CD4-positive, CD25-positive, alpha-beta regulatory T cell (primary cell): ENCODE measurements at regions not wholly inside any gene's neighbourhood (a gene's known extent, or its start where the extent isn't known, plus 50 kb on each side); places are given as distances from the start of the nearest gene placed in this dataset.

ENCODE experiments used
- ATAC-seq, 2 donors: fragments of 150-1000 bp; cut with Tn5 transposase; one replicate each; pipeline ENCODE4 v1.10.0; 2021; ENCODE audit warnings: low read depth in 2 of 2, moderate number of reproducible peaks in 2 of 2, moderate library complexity in 1 of 2
- DNase-seq, 3 donors: peaks; one replicate each; pipeline versions ENCODE4 v3.0.0 to v3.0.0-alpha.2; 2012 to 2022; ENCODE audit warnings: mixed read lengths in 1 of 3
- H3K27ac ChIP-seq: one replicate; pipeline ENCODE4 v1.7.0; 2013; ENCODE audit warnings: mild to moderate bottlenecking, low read length; ENCODE audit not compliant: insufficient read depth, poor library complexity, severe bottlenecking
- H3K27me3 ChIP-seq: one replicate; pipeline ENCODE4 v1.7.0; 2013; ENCODE audit warnings: low read length; ENCODE audit not compliant: control insufficient read depth, insufficient read depth
- H3K36me3 ChIP-seq: one replicate; pipeline ENCODE4 v1.7.0; 2013; ENCODE audit warnings: mild to moderate bottlenecking, low read length, moderate library complexity; ENCODE audit not compliant: control insufficient read depth, insufficient read depth
- H3K4me1 ChIP-seq: 2 replicates; pipeline ENCODE4 v1.7.0; 2013; ENCODE audit warnings: mild to moderate bottlenecking, low read length; ENCODE audit not compliant: insufficient read depth, control insufficient read depth, poor library complexity, severe bottlenecking
- H3K4me3 ChIP-seq: one replicate; pipeline ENCODE4 v1.7.0; 2013; ENCODE audit warnings: low read depth, mild to moderate bottlenecking, low read length, moderate library complexity
- H3K9me3 ChIP-seq, 2 experiments: 1 replicate in 1 of 2; 2 replicates in 1 of 2; pipeline ENCODE4 v1.7.0; 2013; ENCODE audit warnings: low read length in 2 of 2, mild to moderate bottlenecking in 1 of 2, moderate library complexity in 1 of 2; ENCODE audit not compliant: control insufficient read depth in 2 of 2
- H3K27ac Mint-ChIP-seq, 3 donors: one replicate each; pipeline ENCODE4 v1.8.0; 2020 to 2022; ENCODE audit warnings: mild to moderate bottlenecking in 3 of 3, mixed read lengths in 3 of 3, moderate library complexity in 2 of 3
- H3K27me3 Mint-ChIP-seq: one replicate; pipeline ENCODE4 v1.8.0; 2022; ENCODE audit warnings: mild to moderate bottlenecking, mixed read lengths
- H3K36me3 Mint-ChIP-seq: one replicate; pipeline ENCODE4 v1.8.0; 2020; ENCODE audit warnings: mixed read lengths
- H3K4me1 Mint-ChIP-seq, 4 donors: one replicate each; pipeline ENCODE4 v1.8.0; 2020 to 2022; ENCODE audit warnings: mixed read lengths in 4 of 4, mild to moderate bottlenecking in 1 of 4
- H3K4me3 Mint-ChIP-seq, 4 donors: one replicate each; pipeline ENCODE4 v1.8.0; 2020 to 2022; ENCODE audit warnings: mild to moderate bottlenecking in 4 of 4, mixed read lengths in 4 of 4, moderate library complexity in 3 of 4
- H3K9me3 Mint-ChIP-seq, 7 donors: one replicate each; pipeline ENCODE4 v1.8.0; 2020 to 2022; ENCODE audit warnings: mixed read lengths in 7 of 7, mild to moderate bottlenecking in 3 of 7, moderate library complexity in 2 of 7

DNA sequence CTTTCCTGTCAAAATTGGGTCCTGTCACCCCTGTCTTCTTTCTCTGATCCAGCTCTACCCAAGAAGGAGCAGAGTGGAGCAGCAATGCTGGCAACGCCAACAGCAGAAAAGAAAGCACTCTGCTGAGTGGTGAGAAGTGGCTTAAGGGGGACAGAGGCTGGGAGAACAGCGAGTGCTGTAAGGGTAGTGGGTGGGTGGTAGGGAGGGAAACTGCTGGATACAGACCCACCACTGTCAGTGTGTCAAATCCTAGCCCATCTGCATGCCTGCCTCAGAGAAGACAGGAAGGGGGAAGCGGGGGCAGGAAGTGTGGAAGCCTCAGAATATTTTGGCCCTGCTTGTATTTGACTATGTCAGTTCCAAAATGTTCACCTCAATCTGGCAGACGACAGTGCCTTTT is 170.4 kb upstream of the MAST4 start:
- H3K4me3 Mint-ChIP-seq: no peak overlapping the region
- Histone ChIP-seq H3K4me1 (no peaks in the 10 kb centered on the region), H3K4me3 (no peak overlapping the region), H3K27ac (no peak overlapping the region), H3K27me3 (no peaks in the 10 kb centered on the region), H3K9me3 (no peaks in the 10 kb centered on the region), H3K36me3 (no peaks in the 10 kb centered on the region)
- DNase-seq: no peak
- H3K9me3 Mint-ChIP-seq: peaks cover 0 to 5% (median 2%) of the 10 kb centered on the region in 7 donors
- no peaks in the 10 kb centered on the region for H3K36me3 Mint-ChIP-seq
- no peak overlapping the region for H3K27ac Mint-ChIP-seq
- ATAC-seq: no peak
- H3K4me1 Mint-ChIP-seq: no peaks in the 10 kb centered on the region
- H3K27me3 Mint-ChIP-seq: peaks cover 4% of the 10 kb centered on the region

DNA sequence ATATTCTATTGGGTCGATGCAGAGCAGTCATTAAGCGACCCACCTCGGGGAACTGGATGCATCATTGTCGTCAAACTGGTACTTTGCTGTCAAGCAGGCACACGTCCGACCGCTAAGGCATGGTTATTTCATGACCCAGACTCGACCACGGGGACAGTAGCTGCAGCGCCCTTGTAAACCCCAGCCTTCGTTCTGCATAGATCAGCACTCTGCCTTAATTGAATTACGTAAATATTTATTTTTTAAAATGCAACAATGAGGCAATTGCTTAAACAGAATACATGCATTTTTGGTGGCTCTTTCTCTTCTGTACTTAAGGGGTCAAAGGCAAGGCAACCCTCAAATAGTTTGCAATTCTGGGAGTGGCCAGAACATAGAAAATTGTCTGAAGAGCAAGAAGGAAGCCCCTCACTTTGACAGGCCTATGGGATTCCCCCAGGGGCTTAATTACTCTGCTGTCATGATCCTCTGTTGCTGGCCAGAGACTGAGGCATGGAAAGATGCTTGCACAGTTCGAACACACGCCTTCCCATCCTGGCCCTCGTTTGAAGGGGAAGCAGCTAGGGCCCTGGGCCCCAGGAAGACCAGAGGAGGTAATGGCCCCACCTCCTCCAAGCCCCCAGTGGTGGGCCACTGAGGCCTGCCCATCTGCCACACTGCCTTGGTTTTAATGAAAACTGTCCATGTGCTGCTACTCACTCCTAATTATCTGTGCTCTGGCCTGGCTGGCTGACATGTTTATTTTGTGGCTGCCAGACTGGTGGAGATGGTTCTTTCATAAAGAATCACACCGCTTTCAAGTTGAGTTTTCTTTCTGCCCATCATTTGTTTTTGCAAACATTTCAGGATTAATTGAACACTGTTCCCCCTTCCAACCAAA is 169.7 kb upstream of the MAST4 start:
- Histone ChIP-seq H3K27ac (no peak overlapping the region), H3K36me3 (no peaks in the 10 kb centered on the region), H3K27me3 (no peaks in the 10 kb centered on the region), H3K4me3 (no peak overlapping the region), H3K9me3 (no peaks in the 10 kb centered on the region), H3K4me1 (no peaks in the 10 kb centered on the region)
- ATAC-seq: no peak
- no peaks in the 10 kb centered on the region for H3K27me3 Mint-ChIP-seq
- no peak for DNase-seq
- H3K4me3 Mint-ChIP-seq: no peak overlapping the region
- H3K36me3 Mint-ChIP-seq: no peaks in the 10 kb centered on the region
- peaks cover 0 to 5% (median 0%) of the 10 kb centered on the region in 7 donors for H3K9me3 Mint-ChIP-seq
- H3K27ac Mint-ChIP-seq: no peak overlapping the region
- no peaks in the 10 kb centered on the region for H3K4me1 Mint-ChIP-seq

DNA sequence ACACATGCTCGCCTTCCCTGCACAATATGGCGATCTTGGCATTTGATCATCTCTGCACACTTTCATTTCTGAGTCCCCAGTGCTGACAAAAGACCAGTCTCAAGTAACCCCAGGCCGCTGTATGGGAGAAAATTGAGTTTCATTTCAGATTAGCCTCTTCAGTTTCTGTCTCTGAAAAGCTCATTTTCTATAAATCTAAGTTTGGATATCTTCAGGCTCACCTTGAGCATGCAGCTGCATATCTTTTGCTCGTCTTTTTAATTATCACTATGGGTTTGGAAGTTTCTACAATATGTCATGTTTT is 169.1 kb upstream of the MAST4 start:
- Histone ChIP-seq H3K9me3 (no peaks in the 10 kb centered on the region), H3K36me3 (no peaks in the 10 kb centered on the region), H3K4me1 (no peaks in the 10 kb centered on the region), H3K27ac (no peak overlapping the region), H3K27me3 (no peaks in the 10 kb centered on the region), H3K4me3 (no peak overlapping the region)
- no peak for ATAC-seq
- no peak for DNase-seq
- no peak overlapping the region for H3K27ac Mint-ChIP-seq
- H3K27me3 Mint-ChIP-seq: no peaks in the 10 kb centered on the region
- H3K4me3 Mint-ChIP-seq: no peak overlapping the region
- peaks cover 0 to 5% (median 1%) of the 10 kb centered on the region in 7 donors for H3K9me3 Mint-ChIP-seq
- no peaks in the 10 kb centered on the region for H3K4me1 Mint-ChIP-seq
- H3K36me3 Mint-ChIP-seq: no peaks in the 10 kb centered on the region

DNA sequence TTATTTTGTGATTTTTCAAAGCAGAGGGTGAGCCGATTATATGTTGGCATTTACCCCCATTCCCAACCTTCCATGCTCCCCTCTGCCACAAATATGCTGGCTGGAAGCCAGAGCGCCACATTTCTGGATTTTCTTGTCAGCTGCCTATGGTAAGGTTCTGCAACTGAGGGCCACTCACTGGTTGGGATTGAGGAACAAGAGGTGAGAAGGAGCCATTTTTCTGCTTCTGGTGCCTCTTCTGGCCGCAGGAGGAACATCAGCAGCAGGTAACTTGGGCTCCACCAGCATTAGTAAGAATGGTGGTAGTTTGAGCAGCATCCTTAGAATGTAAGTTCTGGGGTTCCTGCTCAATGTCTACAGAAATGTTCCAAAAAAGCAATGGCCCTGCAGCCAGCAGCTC is 159.5 kb upstream of the MAST4 start:
- Histone ChIP-seq H3K4me1 (no peaks in the 10 kb centered on the region), H3K27me3 (no peaks in the 10 kb centered on the region), H3K27ac (no peak overlapping the region), H3K4me3 (no peak overlapping the region), H3K9me3 (no peaks in the 10 kb centered on the region), H3K36me3 (no peaks in the 10 kb centered on the region)
- Mint-ChIP-seq H3K4me3 (no peak overlapping the region), H3K27ac (no peak overlapping the region), H3K36me3 (no peaks in the 10 kb centered on the region), H3K4me1 (no peaks in the 10 kb centered on the region), H3K27me3 (no peaks in the 10 kb centered on the region), H3K9me3 (peaks cover 0 to 8% (median 1%) of the 10 kb centered on the region in 7 donors)
- ATAC-seq (no peak), DNase-seq (peak in 1 of 3 donors; percentile 1)

DNA sequence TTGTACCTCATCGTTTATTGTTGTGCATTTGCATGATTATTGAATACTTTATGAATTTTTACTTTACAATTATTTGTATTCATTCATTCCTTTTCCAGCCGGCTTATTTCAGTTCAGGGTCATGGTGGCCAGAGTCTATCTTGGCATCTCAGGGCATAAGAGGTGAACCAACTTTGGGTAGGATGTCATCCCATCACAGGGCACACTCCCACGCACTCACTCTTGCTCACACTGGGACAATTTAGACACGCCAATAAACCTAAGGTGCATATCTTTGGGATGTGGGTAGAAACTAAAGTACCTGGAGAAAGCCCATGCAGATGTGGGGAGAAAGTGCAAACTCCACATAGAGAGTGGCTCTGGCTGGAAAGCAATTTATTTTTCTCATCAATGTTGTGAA is 158.1 kb upstream of the MAST4 start:
- no peak overlapping the region for H3K27ac Mint-ChIP-seq
- H3K4me3 ChIP-seq: no peak overlapping the region
- H3K9me3 ChIP-seq: no peaks in the 10 kb centered on the region
- peaks cover 0 to 8% (median 0%) of the 10 kb centered on the region in 7 donors for H3K9me3 Mint-ChIP-seq
- ATAC-seq (no peak), DNase-seq (no peak)
- no peaks in the 10 kb centered on the region for H3K4me1 ChIP-seq
- no peaks in the 10 kb centered on the region for H3K27me3 ChIP-seq
- no peaks in the 10 kb centered on the region for H3K4me1 Mint-ChIP-seq
- H3K27me3 Mint-ChIP-seq: no peaks in the 10 kb centered on the region
- no peak overlapping the region for H3K27ac ChIP-seq
- no peaks in the 10 kb centered on the region for H3K36me3 ChIP-seq
- H3K36me3 Mint-ChIP-seq: no peaks in the 10 kb centered on the region
- H3K4me3 Mint-ChIP-seq: no peak overlapping the region

DNA sequence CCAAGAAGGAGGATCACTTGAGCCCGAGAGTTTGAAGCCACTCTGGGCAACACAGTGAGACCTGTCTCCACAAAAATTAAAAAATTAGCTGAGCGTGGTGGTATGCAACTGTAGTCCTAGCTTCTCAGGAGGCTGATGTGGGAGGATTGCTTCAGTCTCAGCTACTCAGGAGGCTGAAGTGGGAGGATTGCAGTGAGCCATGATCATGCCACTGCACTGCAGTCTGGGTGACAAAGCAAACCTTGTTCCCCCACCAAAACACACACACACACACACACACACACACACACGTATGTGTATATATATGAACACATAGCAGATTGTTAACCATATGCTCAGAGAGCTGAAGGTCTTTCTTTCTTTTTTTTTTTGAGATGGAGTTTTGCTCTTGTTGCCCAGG is 157.5 kb upstream of the MAST4 start:
- H3K27ac ChIP-seq: no peak overlapping the region
- no peak overlapping the region for H3K4me3 ChIP-seq
- Mint-ChIP-seq H3K27me3 (no peaks in the 10 kb centered on the region), H3K27ac (no peak overlapping the region), H3K9me3 (peaks cover 0 to 8% (median 0%) of the 10 kb centered on the region in 7 donors), H3K4me3 (no peak overlapping the region), H3K4me1 (no peaks in the 10 kb centered on the region), H3K36me3 (no peaks in the 10 kb centered on the region)
- DNase-seq: no peak
- no peaks in the 10 kb centered on the region for H3K4me1 ChIP-seq
- H3K9me3 ChIP-seq: no peaks in the 10 kb centered on the region
- no peaks in the 10 kb centered on the region for H3K27me3 ChIP-seq
- ATAC-seq: no peak
- H3K36me3 ChIP-seq: no peaks in the 10 kb centered on the region

DNA sequence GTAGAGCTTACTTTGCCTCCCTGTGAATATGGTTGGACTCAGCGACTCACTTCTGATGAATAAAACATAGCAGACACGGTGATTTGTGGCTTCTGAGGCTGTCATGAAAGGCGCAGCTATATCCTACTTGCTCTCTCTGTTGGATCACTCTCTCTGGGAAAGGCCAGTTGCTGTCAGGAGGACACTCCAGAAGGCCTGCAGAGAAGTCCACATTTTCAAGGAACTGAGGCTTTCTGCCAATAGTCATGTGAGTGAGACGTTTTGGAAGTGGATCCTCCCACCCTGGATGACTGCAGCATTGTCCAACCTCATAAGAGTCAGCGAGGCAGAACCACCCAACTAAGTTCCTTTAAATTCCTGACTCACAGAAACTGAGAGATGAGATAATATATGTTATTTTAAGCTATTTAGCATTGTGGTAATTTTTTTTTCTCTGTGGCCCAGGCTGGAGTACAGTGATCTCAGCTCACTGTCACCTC is 156.0 kb upstream of the MAST4 start:
- H3K27me3 Mint-ChIP-seq: no peaks in the 10 kb centered on the region
- no peaks in the 10 kb centered on the region for H3K4me1 Mint-ChIP-seq
- H3K9me3 ChIP-seq: no peaks in the 10 kb centered on the region
- no peak overlapping the region for H3K4me3 Mint-ChIP-seq
- ATAC-seq (no peak), DNase-seq (no peak)
- no peaks in the 10 kb centered on the region for H3K27me3 ChIP-seq
- H3K4me1 ChIP-seq: no peaks in the 10 kb centered on the region
- H3K36me3 ChIP-seq: no peaks in the 10 kb centered on the region
- H3K27ac Mint-ChIP-seq: no peak overlapping the region
- peaks cover 0 to 4% (median 0%) of the 10 kb centered on the region in 7 donors for H3K9me3 Mint-ChIP-seq
- H3K36me3 Mint-ChIP-seq: no peaks in the 10 kb centered on the region
- no peak overlapping the region for H3K4me3 ChIP-seq
- no peak overlapping the region for H3K27ac ChIP-seq

DNA sequence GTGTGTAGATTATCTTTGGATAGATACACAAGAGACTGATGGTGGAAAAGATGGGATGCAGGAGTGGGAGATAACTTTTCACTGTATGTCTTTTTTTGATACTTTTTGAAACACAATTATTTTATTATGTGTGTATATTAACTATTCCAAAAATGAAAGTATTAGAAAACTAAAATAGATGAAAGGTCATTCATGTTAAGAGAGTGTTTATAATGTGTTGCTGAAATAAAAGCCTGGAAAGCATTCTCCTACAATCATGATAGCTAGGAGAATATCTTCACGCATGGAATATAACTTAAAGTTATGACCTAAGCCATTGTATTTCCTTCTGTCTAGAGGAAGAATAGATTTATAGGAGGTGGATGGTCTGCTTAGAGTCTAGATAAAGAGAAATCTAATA is 154.8 kb upstream of the MAST4 start:
- DNase-seq: no peak
- H3K4me3 Mint-ChIP-seq: no peak overlapping the region
- no peak for ATAC-seq

More for the DNA sequence above, 154.8 kb upstream of the MAST4 start:
- H3K4me3 ChIP-seq: no peak overlapping the region
- H3K9me3 Mint-ChIP-seq: peaks cover 0 to 4% (median 0%) of the 10 kb centered on the region in 7 donors
- no peak overlapping the region for H3K27ac Mint-ChIP-seq
- H3K9me3 ChIP-seq: no peaks in the 10 kb centered on the region
- H3K27ac ChIP-seq: no peak overlapping the region
- no peaks in the 10 kb centered on the region for H3K27me3 ChIP-seq
- H3K4me1 ChIP-seq: no peaks in the 10 kb centered on the region
- H3K27me3 Mint-ChIP-seq: no peaks in the 10 kb centered on the region
- H3K36me3 Mint-ChIP-seq: no peaks in the 10 kb centered on the region
- H3K4me1 Mint-ChIP-seq: no peaks in the 10 kb centered on the region
- no peaks in the 10 kb centered on the region for H3K36me3 ChIP-seq
